HG02938 (cell line): ENCODE measurements at regions not wholly inside any gene's neighbourhood (a gene's known extent, or its start where the extent isn't known, plus 50 kb on each side); places are given as distances from the start of the nearest gene placed in this dataset.
"Not testable (repeated sequence)": the region's sequence is repeated elsewhere in the genome, so short reads cannot be mapped to it uniquely, and the experiment has no call there.

Experiments used
- ATAC-seq: cut with Tn5 transposase; IDR thresholded peaks from one replicate; pipeline ENCODE4 v1.9.1; 2021; ENCODE audit warnings: mild to moderate bottlenecking, moderate library complexity; ENCODE audit not compliant: unreplicated experiment

GRCh38 chr2:175621821-175622220 is 380.2 kb downstream of the LNPK start:
- ATAC-seq: no peak

DNA sequence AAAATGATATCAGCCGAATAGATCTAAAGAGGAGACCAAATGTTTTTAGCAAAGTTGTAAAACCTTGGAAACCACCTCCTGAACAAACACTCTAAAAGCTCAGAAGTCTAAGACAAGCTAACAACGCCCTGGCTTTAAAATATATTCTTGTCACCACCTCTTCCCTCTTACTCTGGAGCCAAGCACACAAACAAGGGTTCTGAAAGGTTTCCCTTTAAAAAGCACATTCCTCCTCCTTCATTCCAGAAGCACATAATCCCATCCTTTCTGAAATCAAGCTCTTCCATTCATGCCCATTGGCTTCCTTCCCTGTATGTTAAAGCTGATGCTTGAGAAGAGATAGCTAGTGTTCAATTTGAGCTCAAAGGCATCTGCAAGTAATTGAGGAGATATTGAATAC is 382.0 kb downstream of the LNPK start:
- ATAC-seq: no peak

GRCh38 chr2:175619179-175620045 is 382.7 kb downstream of the LNPK start:
- no peak for ATAC-seq

- ATAC-seq: no peak
Measured at GRCh38 chr2:175612280-175612679, 389.8 kb downstream of the LNPK start.

DNA sequence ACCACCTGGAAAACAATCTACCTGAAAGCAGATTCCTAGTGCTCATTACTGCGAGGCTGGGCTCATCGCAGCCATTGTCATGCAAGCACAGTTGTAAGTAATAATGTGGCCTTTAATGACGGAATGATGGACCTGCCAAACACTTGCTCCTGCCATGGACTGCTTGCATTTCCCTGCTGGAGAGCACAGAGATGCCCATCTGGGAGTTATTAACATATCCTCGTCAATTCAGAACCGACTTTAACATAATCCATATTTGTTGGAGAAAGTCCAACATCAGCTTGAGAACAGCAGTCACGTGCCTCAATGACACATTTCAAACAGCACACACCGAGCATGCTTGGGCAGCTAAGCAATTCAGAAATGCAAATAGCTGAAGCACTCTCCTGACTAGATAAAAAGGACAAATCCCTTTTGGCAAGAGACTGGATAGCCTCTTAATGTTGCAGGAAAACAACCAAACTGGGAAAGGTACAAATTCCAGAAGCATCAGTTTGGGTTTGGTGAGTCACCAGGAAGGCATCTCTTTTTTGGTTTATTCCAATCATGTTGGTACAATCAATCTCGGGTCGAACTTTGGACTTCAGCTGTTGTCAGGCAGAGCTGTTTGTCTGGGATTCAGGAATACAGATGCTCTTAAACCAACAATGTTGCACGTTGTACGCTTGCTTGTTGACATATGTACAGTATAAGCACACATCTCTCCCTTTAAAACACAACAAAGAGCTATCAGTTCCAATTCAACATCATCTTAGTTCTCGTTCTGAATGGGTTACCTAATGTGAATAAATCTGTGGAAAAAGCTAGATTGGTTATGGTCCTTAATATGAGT is 395.8 kb downstream of the LNPK start:
- no peak for ATAC-seq

DNA sequence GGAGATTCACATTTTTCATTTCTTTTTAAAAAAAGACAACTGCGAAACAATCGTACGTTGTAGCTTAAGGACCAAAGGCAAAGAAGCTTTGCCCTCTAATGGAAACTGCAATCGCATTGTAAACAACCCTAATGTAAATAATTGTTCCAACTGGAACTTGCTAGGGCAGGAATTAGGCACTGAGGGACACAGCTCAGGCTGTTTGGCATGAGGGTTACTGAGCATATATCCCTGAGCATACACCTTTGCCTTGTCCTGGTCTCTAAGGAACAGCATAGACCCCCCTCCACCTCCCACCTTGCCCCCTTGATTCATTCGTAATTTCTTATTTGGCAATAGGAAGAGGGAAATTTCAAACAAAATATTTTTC is 396.4 kb downstream of the LNPK start:
- no peak for ATAC-seq

GRCh38 chr2:175601969-175602368 is 400.1 kb downstream of the LNPK start:
- ATAC-seq: no peak

GRCh38 chr2:175599966-175600831 is 401.9 kb downstream of the LNPK start:
- ATAC-seq: no peak

DNA sequence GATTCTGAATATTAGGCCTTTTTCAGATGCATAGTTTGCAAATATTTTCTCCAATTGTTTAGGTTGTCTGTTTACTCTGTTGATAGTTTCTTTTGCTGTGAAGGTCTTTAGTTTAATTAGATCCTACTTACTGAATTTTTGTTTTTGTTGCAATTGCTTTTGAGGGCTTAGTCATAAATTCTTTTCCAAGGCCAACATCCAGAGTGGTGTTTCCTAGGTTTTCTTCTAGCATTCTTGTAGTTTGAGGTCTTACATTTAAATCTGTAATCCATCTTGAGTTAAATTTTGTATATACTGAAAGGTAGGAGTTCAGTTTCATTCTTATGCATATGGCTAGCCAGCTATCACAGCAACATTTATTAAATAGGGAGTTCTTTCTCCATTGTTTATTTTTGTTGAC is 404.8 kb downstream of the LNPK start:
- ATAC-seq: no peak

- no peak for ATAC-seq
Measured at GRCh38 chr2:175595139-175595538, 406.9 kb downstream of the LNPK start.

- ATAC-seq: not testable (repeated sequence)
Measured at GRCh38 chr2:175593686-175594525, 408.2 kb downstream of the LNPK start.

DNA sequence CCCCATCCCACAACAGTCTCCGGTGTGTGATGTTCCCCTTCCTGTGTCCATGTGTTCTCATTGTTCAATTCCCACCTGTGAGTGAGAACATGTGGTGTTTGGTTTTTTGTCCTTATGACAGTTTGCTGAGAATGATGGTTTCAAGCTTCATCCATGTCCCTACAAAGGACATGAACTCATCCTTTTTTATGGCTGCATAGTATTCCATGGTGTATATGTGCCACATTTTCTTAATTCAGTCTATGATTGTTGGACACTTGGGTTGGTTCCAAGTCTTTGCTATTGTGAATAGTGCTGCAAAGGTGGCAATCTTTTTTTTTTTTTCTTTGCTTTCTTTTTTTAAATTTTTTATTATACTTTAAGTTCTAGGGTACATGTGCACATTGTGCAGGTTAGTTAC is 406.7 kb upstream of the ATP5MC3 start:
- not testable (repeated sequence) for ATAC-seq

DNA sequence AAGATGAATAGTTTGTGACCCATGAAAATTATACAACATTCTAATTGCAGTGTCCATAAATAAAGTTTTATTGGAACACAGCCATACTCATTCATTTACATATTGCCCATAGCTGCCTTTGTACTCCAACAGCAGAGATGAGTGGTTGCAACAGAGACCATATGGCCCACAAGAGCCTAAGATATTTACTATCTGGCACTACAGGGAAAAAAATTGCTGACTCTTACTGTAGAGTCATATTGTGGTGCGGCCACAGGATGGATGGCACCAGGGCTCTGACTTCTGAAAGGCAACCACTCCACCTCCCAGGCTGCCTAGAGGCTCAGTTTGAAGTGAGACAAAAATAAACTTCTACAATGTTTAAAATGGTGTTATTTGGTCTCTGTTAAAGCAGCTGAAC is 404.0 kb upstream of the ATP5MC3 start:
- ATAC-seq: no peak

GRCh38 chr2:175580652-175581051 is 399.1 kb upstream of the ATP5MC3 start:
- ATAC-seq: no peak

DNA sequence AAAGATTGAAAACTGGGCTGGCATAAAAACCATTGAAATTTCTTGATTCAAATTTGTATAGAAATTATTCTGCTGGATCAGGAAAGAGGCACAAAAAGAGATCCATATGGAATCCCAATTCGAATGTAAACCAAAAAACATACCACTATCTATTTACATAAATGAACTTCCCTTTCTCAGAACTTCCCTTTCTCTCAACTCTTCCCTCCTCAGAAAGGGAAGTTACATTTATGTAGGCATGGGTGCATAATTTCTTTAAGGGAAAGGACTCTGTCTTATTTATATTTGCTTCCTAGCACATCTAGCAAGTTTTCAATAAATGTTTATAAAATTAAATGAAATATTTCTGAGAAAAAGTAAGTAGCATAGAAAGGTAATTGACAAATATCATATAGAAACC is 398.1 kb upstream of the ATP5MC3 start:
- no peak for ATAC-seq

GRCh38 chr2:175577368-175577970 is 396.0 kb upstream of the ATP5MC3 start:
- no peak for ATAC-seq

DNA sequence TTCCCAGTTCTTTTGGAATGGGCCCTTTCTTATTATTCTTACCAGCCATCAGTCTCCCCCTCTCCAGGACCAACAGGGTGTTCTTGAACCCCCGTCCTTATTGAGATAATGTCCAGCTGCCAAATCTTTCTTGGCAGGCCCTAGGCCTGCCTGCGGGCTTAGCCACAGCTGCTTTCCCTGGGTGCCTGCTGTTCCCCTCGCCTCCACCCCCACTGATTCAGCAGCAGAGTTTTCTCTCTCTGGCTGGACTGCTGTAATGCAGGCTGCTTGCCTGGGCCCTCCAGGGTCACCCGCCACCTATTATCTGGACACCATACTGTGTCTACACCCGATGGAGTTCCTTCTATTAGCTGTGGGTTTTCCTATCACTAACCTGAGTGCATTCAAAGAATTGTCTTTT is 395.4 kb upstream of the ATP5MC3 start:
- no peak for ATAC-seq

DNA sequence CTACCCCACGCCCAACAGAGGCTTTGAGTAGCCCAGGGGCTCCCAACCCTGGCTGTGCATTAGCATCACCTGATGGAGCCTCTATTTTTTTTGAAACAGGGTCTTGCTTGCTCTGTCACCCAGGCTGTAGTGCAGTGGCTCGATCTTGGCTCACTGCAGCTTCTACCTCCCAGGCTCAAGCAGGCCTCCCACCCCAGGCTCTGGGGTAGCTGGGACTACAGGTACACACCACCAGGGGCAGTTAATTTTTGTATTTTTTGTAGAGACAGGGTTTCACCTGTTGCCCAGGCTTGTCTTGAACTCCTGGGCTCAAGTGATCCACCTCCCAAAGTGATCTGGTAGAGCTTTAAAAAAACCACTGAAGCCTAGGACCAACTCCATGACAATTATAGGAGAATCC is 394.8 kb upstream of the ATP5MC3 start:
- ATAC-seq: no peak

DNA sequence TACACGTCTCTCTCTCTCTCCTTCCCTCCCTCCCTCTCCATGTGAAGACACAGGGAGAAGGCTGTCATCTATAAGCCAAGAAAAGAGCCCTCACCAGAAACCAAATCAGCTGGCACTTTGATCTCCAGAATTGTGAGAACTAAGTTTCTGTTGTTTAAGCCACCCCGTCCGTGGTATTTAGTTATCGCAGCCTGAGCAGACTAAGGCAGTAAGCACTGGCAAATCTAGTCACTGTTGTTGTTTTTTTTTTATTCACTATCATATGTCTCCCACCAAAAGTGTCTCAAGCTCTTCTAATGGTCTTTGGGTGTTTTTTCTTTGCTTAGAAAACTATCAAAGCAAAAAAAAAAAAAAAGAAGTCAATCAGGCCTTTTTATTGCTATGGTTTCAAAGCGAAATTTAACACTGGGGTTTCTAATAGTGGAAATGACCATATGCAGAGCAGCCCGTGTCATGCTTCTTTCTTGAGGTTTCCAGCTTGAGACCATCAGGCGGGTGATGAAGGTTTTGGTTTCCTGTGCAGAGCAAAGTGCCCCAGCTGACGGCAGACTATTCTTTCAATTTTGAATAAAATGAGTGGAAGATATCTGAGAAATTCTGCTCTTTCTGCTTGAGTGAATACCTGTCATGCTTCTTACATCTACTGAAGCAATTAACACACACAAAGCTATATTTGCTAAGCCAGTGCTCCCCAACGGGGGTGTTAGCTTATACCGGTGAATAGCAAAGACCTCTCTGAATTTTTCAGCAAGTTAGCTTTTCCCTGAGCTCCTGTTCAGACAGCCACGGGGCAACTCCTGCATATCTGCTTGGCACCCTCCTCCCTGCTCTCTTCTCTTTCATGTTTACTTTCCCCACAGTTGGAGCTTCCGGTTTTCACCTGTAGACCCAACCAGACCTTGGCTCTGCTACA is 394.1 kb upstream of the ATP5MC3 start:
- ATAC-seq: peak; percentile 98
